ENCODE measurements at regions not wholly inside any gene's neighbourhood (a gene's known extent, or its start where the extent isn't known, plus 50 kb on each side); places are given as distances from the start of the nearest gene placed in this dataset.

DNA sequence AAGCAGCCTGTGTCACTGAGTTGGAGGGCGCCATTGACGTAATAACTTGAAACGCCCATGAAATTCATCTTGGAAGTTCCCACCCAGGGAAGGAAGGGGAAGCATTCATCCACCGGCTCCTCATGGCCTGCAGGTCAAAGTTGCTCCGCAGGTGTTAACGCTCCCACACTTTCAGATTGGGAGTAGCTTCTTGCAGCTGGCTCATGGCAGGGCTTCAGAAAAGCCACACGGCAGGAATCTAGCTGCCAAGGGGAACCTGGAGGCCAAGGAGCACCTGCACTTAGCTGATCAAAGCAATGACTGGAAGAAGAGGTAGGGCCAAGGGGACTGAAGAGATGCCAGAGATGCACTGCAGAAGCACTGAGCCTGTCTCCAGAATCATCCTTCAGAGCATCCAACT lies 203.2 kb downstream of the ARHGAP12 start:
- TF ChIP-seq, protein P1, sequence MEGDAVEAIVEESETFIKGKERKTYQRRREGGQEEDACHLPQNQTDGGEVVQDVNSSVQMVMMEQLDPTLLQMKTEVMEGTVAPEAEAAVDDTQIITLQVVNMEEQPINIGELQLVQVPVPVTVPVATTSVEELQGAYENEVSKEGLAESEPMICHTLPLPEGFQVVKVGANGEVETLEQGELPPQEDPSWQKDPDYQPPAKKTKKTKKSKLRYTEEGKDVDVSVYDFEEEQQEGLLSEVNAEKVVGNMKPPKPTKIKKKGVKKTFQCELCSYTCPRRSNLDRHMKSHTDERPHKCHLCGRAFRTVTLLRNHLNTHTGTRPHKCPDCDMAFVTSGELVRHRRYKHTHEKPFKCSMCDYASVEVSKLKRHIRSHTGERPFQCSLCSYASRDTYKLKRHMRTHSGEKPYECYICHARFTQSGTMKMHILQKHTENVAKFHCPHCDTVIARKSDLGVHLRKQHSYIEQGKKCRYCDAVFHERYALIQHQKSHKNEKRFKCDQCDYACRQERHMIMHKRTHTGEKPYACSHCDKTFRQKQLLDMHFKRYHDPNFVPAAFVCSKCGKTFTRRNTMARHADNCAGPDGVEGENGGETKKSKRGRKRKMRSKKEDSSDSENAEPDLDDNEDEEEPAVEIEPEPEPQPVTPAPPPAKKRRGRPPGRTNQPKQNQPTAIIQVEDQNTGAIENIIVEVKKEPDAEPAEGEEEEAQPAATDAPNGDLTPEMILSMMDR (IDR thresholded peaks at IDR 0.05; ENCODE audit: borderline replicate concordance, extremely low read depth, low read length, poor library complexity, severe bottlenecking): no peak
- no peak for TF ChIP-seq EZH2 (IDR thresholded peaks at IDR 0.05; ENCODE audit: borderline replicate concordance, low read depth, low read length, severe bottlenecking)
